Choroid plexus epithelial cell (primary cell): ENCODE measurements at regions not wholly inside any gene's neighbourhood (a gene's known extent, or its start where the extent isn't known, plus 50 kb on each side); places are given as distances from the start of the nearest gene placed in this dataset.
A peak's percentile ranks its signal among the peaks of the same experiment; 100 is the strongest.
"Not testable (repeated sequence)": the region's sequence is repeated elsewhere in the genome, so short reads cannot be mapped to it uniquely, and the experiment has no call there.

Source experiments
- DNase-seq: peaks from one replicate; pipeline ENCODE4 v3.0.0-alpha.2; 2010; ENCODE audit warnings: low read depth
- H3K4me3 ChIP-seq: 2 replicates; pipeline ENCODE4 v1.5.1; 2011; ENCODE audit warnings: low read depth, mild to moderate bottlenecking, control low read depth, low read length, moderate library complexity
- TF ChIP-seq, protein P1 (sequence below): conservative IDR thresholded peaks from 2 replicates; pipeline ENCODE4 v1.5.1; 2011; ENCODE audit warnings: low read depth, mild to moderate bottlenecking, control low read depth, inconsistent platforms, low read length, moderate library complexity

DNA sequence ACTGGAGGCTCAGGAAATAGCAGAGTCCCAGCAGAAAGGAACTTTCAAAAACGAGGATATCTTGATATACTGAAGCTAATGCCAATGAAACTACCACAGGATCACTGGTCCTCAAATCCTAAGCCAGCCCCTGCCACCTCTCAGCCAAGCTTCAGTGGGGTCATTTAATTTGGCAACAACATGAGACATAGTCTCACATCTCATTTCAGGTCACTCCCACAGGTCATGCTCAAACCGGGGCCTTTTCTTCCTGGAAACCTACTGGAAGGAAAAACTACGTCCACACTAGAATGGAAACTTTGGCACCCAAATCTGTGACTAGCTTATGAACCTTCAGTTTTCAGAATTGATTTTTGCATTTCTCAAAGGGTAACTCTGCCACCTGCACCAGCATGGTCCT is 61.9 kb upstream of the CYP2D6 start:
- no peak overlapping the region for H3K4me3 ChIP-seq
- DNase-seq: no peak
- TF ChIP-seq, protein P1, sequence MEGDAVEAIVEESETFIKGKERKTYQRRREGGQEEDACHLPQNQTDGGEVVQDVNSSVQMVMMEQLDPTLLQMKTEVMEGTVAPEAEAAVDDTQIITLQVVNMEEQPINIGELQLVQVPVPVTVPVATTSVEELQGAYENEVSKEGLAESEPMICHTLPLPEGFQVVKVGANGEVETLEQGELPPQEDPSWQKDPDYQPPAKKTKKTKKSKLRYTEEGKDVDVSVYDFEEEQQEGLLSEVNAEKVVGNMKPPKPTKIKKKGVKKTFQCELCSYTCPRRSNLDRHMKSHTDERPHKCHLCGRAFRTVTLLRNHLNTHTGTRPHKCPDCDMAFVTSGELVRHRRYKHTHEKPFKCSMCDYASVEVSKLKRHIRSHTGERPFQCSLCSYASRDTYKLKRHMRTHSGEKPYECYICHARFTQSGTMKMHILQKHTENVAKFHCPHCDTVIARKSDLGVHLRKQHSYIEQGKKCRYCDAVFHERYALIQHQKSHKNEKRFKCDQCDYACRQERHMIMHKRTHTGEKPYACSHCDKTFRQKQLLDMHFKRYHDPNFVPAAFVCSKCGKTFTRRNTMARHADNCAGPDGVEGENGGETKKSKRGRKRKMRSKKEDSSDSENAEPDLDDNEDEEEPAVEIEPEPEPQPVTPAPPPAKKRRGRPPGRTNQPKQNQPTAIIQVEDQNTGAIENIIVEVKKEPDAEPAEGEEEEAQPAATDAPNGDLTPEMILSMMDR: no peak

DNA sequence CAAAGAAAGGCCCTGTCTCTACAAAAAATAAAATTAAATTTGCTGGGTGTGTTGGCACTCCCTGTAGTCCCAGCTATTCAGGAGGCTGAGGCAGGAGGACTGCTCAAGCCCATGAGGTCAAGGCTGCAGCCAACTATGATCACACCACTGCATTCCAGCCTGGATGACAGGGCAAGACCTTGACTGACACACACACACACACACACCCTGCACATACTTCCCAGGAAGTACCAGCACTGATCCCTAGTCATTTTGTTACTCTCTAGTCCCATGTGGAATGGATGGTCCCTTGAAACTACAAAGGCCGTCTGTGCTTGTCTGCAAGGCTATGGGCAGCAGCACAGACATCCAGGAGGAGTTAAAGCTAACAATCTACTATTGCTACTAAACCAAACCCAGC is 59.7 kb upstream of the CYP2D6 start:
- no peak overlapping the region for H3K4me3 ChIP-seq
- DNase-seq: no peak
- TF ChIP-seq, protein P1: no peak

DNA sequence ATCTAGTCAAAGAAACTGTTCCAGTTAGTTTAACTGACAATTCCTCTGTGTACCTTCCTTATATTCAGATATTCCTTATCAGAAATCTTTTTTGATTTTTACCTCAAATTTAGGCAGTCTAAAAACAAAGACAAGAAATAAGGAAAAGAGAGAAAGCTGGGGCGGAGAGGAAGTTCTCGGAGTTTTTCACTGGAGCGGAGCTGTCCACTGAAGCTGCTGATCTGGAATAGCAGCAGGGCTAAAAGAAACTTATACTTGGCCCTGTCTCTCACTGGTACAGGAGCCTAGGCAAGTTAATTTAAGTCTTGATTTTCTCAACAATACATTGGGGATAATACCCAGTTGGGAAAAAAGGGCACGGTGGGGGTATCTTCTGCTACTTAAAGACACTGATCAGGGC is 59.2 kb upstream of the CYP2D6 start:
- DNase-seq: no peak
- H3K4me3 ChIP-seq: no peak overlapping the region
- TF ChIP-seq, protein P1: no peak

DNA sequence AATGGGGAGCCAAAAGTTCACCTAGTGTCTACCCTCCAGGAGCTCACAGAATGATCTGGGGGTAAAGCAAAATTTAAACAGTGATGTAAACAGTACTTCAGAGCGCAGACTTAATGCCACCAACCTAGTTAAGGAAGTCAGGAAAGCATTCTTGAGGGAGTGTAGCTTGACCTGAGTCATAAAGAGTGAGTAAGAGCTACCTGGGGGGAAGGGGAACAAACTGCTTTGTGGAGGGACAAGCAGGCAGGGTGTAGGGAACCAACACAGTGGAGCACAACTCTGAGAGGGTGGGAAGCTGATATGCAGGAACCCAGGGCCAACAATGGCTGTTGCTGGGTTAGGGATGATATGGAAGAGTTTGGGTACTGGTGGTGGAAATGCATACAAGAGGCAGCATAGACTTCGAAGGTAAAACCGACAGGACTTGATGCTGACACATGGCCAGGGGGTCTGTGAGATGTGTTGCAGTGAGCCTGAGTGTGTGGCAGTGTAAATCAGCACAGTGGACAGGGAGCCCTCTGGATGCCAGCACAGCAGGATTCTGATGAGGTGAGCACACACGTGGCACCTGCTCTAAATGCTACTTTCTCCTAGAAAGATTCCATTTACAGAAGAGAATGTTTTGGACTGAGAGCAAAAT is 58.3 kb upstream of the CYP2D6 start:
- no peak overlapping the region for H3K4me3 ChIP-seq
- TF ChIP-seq, protein P1: no peak
- DNase-seq: peak; percentile 20

DNA sequence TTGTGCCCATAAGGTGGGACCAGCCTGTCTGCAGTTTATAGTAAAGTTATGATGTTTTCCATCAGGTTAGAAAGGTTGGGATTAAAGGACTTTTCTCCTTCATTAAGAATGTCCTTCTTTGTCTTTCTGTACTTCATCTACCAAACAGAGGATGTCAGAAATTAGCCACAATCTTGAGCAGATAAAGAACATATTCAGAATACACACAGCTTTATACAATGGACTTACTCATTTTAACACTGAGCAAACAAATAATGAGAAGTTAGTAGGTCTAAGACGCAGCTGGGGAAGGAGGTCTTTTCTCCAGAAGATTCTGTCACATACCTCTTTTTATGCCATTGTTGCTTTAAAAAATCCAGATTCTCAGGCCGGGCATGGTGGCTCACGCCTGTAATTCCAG is 57.0 kb upstream of the CYP2D6 start:
- H3K4me3 ChIP-seq: no peak overlapping the region
- TF ChIP-seq, protein P1: no peak
- DNase-seq: no peak

DNA sequence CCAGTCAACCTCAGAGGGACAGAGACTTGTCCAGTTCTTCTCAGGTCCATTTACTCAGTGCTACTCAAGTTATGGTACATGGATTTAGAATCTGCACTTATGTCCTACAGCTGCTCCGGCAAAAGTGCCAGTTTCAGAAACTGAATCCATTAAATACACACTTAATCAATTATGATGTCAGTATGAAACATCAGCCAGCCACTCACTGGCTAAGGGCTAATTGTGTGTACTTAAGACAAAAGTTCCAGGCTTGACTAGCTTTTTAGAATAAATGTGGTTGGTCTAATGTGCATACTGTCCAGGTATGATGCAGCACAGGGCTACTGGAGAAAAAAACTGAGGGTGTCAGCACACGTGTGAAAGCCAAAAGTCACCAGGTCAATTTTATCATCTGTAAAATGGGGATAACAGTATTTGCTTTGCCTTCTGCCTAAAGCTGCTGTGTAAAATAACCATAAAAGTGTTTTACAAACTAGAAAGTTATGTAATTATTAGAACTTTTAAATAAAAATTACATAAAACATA is 55.4 kb upstream of the CYP2D6 start:
- no peak overlapping the region for H3K4me3 ChIP-seq
- TF ChIP-seq, protein P1: no peak
- DNase-seq: no peak

DNA sequence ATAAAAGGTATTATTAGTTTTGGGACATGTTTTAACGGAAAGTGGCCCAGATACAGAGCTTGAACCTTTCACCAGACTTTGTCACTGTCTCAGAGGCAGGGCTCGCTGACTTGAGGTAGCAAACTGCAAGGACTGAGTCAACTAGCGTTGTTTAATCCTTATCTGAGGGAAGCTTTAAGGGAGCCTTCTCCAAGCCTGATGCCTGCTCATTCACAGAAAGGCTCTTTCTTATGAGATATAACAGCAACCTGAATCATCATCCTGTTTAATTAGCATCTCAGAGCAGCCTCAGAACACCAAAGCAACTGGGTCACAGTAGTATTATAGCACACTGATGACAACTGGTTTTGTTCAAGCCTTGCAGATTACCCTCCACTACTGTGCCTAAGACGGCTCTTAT is 54.2 kb upstream of the CYP2D6 start:
- DNase-seq: no peak
- TF ChIP-seq, protein P1: no peak

DNA sequence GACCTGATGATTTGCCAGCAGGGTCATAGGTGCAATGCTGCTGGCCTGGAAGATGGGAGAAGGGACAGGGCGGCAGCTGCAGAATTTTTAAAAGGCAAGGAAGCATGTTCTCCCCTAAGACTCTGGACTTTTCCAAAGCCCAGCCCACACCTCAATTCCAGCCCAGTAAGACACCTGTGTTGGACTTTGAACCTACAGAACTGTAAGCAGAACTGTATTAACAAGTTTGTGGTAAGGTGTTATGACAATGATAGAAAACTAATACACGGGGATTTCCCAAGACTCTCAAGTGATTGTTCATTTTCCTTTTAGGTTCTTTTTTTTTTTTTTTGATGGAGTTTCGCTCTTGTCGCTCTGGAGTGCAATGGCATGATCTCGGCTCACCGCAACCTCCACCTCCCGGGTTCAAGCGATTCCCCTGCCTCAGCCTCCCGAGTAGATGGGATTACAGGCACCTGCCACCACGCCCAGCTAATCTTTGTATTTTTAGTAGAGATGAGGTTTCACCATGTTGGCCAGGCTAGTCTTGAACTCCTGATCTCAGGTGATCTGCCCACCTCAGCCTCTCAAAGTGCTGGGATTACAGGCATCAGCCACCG is 53.0 kb upstream of the CYP2D6 start:
- not testable (repeated sequence) for H3K4me3 ChIP-seq, DNase-seq

More for the DNA sequence above, 54.2 kb upstream of the CYP2D6 start:
- no peak overlapping the region for H3K4me3 ChIP-seq
